HepG2 (cell line): ENCODE measurements at regions not wholly inside any gene's neighbourhood (a gene's known extent, or its start where the extent isn't known, plus 50 kb on each side); places are given as distances from the start of the nearest gene placed in this dataset.

Experiments used
- ARID2 ChIP-seq: sonication (generic); formaldehyde crosslinking; IDR thresholded peaks from 2 replicates; pipeline ENCODE4 v1.8.1; 2022; ENCODE audit warnings: mild to moderate bottlenecking, missing genetic modification reagents, borderline replicate concordance
- CREM ChIP-seq, 2 experiments: sonication (generic) in 1 of 2; formaldehyde crosslinking in 1 of 2; IDR thresholded peaks; 2 replicates each; pipeline versions ENCODE4 v1.4.0 to v1.6.1; 2016 to 2020; ENCODE audit warnings: antibody characterized with exemption in 1 of 2, mild to moderate bottlenecking in 1 of 2, missing genetic modification reagents in 1 of 2
- FLYWCH1 ChIP-seq: sonication (generic); formaldehyde crosslinking; IDR thresholded peaks from 2 replicates; pipeline ENCODE4 v1.8.1; 2023; ENCODE audit warnings: mild to moderate bottlenecking, missing genetic modification reagents
- JUN ChIP-seq: sonication (generic); formaldehyde crosslinking; IDR thresholded peaks from 2 replicates; pipeline ENCODE4 v1.4.0; 2020; ENCODE audit warnings: mild to moderate bottlenecking, missing genetic modification reagents
- MXI1 ChIP-seq: IDR thresholded peaks from 3 replicates; pipeline ENCODE4 v1.6.1; 2012; ENCODE audit warnings: low read depth, low read length, inconsistent platforms, borderline replicate concordance
- RBAK ChIP-seq: sonication (generic); formaldehyde crosslinking; IDR thresholded peaks from 2 replicates; pipeline ENCODE4 v1.5.1; 2020; ENCODE audit warnings: mild to moderate bottlenecking, missing genetic modification reagents
- SMAD9 ChIP-seq: sonication (generic); formaldehyde crosslinking; IDR thresholded peaks from 2 replicates; pipeline ENCODE4 v1.5.1; 2020; ENCODE audit warnings: mild to moderate bottlenecking, missing genetic modification reagents
- ZBTB3 ChIP-seq: sonication (generic); formaldehyde crosslinking; IDR thresholded peaks from 2 replicates; pipeline ENCODE4 v1.4.0; 2020; ENCODE audit warnings: low read depth, mild to moderate bottlenecking, moderate library complexity, missing genetic modification reagents, borderline replicate concordance
- ZNF12 ChIP-seq: sonication (generic); formaldehyde crosslinking; IDR thresholded peaks from 2 replicates; pipeline ENCODE4 v1.5.0; 2020; ENCODE audit warnings: missing genetic modification reagents
- ZNF44 ChIP-seq: sonication (generic); formaldehyde crosslinking; IDR thresholded peaks from 2 replicates; pipeline ENCODE4 v1.5.1; 2020; ENCODE audit warnings: mild to moderate bottlenecking, missing genetic modification reagents
- ZNF557 ChIP-seq: sonication (generic); formaldehyde crosslinking; IDR thresholded peaks from 2 replicates; pipeline ENCODE4 v1.4.0; 2020; ENCODE audit warnings: missing genetic modification reagents
- ZNF766 ChIP-seq: sonication (generic); formaldehyde crosslinking; IDR thresholded peaks from 2 replicates; pipeline ENCODE4 v1.5.0; 2020; ENCODE audit warnings: missing genetic modification reagents, borderline replicate concordance
- TF ChIP-seq, protein P1 (sequence below): sonication (generic); formaldehyde crosslinking; IDR thresholded peaks from 2 replicates; pipeline ENCODE4 v1.8.0; 2022; ENCODE audit warnings: missing genetic modification reagents, mild to moderate bottlenecking, moderate library complexity, borderline replicate concordance
- TF ChIP-seq, protein P2 (sequence below): sonication (generic); formaldehyde crosslinking; IDR thresholded peaks from 2 replicates; pipeline ENCODE4 v1.5.0; 2020; ENCODE audit warnings: missing genetic modification reagents, mild to moderate bottlenecking, borderline replicate concordance
- TF ChIP-seq, protein P3 (sequence below): sonication (generic); formaldehyde crosslinking; IDR thresholded peaks from 2 replicates; pipeline ENCODE4 v1.5.1; 2020; ENCODE audit warnings: mild to moderate bottlenecking, missing genetic modification reagents, borderline replicate concordance
- TF ChIP-seq, protein P4 (sequence below): IDR thresholded peaks from 2 replicates; pipeline ENCODE4 v1.6.1; 2016; ENCODE audit warnings: low read depth
- TF ChIP-seq, protein P5 (sequence below): sonication (generic); formaldehyde crosslinking; IDR thresholded peaks from 2 replicates; pipeline ENCODE4 v1.4.0; 2020; ENCODE audit warnings: mild to moderate bottlenecking, missing genetic modification reagents

DNA sequence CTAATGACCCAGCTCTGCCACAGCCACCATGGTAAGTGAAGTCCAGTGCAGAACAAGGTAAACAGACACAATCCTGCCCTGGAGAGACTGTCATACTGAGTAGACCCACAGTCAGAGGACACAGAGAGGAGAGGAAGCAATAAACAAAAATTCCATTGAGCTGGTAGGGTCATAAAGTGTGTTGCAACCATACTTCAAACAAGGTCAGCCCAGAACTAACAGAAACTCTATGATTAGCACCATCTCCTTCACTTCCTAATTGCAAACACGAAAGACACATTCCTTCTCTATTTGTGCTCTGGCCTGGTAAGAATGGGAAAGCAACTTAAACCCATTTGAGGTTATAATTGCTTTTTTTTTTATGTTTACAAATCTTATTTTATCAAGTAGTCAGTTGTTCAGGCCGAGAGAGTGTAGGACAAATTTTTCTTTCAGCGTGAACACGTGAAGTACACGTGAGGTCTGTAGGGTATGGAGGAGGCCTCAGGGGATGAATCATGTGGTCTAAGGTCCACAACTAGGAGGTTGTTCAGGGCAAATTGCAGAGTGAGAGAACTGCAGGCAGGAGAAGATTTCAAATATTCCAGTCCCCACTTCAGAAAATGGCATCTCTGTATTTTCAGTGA, 71.4 kb upstream of the GLS start (continued):
- TF ChIP-seq, protein P1, sequence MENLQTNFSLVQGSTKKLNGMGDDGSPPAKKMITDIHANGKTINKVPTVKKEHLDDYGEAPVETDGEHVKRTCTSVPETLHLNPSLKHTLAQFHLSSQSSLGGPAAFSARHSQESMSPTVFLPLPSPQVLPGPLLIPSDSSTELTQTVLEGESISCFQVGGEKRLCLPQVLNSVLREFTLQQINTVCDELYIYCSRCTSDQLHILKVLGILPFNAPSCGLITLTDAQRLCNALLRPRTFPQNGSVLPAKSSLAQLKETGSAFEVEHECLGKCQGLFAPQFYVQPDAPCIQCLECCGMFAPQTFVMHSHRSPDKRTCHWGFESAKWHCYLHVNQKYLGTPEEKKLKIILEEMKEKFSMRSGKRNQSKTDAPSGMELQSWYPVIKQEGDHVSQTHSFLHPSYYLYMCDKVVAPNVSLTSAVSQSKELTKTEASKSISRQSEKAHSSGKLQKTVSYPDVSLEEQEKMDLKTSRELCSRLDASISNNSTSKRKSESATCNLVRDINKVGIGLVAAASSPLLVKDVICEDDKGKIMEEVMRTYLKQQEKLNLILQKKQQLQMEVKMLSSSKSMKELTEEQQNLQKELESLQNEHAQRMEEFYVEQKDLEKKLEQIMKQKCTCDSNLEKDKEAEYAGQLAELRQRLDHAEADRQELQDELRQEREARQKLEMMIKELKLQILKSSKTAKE, result peak; percentile 81; the same call in 1 of the 2 replicates
- TF ChIP-seq ZNF12 (CRISPR knock-in tag), result peak; percentile 87
- peak; percentile 85 for TF ChIP-seq ZBTB3 (CRISPR knock-in tag)
- peak; percentile 90; the same call in 1 of the 2 replicates for TF ChIP-seq ZNF44 (CRISPR knock-in tag)
- TF ChIP-seq, protein P2, sequence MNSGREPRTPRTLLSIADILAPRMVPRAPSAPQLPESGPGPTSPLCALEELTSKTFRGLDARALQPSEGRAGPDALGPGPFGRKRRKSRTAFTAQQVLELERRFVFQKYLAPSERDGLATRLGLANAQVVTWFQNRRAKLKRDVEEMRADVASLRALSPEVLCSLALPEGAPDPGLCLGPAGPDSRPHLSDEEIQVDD (CRISPR knock-in tag), result no peak
- TF ChIP-seq, protein P3, sequence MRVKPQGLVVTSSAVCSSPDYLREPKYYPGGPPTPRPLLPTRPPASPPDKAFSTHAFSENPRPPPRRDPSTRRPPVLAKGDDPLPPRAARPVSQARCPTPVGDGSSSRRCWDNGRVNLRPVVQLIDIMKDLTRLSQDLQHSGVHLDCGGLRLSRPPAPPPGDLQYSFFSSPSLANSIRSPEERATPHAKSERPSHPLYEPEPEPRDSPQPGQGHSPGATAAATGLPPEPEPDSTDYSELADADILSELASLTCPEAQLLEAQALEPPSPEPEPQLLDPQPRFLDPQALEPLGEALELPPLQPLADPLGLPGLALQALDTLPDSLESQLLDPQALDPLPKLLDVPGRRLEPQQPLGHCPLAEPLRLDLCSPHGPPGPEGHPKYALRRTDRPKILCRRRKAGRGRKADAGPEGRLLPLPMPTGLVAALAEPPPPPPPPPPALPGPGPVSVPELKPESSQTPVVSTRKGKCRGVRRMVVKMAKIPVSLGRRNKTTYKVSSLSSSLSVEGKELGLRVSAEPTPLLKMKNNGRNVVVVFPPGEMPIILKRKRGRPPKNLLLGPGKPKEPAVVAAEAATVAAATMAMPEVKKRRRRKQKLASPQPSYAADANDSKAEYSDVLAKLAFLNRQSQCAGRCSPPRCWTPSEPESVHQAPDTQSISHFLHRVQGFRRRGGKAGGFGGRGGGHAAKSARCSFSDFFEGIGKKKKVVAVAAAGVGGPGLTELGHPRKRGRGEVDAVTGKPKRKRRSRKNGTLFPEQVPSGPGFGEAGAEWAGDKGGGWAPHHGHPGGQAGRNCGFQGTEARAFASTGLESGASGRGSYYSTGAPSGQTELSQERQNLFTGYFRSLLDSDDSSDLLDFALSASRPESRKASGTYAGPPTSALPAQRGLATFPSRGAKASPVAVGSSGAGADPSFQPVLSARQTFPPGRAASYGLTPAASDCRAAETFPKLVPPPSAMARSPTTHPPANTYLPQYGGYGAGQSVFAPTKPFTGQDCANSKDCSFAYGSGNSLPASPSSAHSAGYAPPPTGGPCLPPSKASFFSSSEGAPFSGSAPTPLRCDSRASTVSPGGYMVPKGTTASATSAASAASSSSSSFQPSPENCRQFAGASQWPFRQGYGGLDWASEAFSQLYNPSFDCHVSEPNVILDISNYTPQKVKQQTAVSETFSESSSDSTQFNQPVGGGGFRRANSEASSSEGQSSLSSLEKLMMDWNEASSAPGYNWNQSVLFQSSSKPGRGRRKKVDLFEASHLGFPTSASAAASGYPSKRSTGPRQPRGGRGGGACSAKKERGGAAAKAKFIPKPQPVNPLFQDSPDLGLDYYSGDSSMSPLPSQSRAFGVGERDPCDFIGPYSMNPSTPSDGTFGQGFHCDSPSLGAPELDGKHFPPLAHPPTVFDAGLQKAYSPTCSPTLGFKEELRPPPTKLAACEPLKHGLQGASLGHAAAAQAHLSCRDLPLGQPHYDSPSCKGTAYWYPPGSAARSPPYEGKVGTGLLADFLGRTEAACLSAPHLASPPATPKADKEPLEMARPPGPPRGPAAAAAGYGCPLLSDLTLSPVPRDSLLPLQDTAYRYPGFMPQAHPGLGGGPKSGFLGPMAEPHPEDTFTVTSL, result peak; percentile 97
- peak; percentile 85 for TF ChIP-seq CREM (IDR thresholded peaks at IDR 0.05)
- no peak for TF ChIP-seq CREM (CRISPR knock-in tag; IDR thresholded peaks at IDR 0.05)
- TF ChIP-seq, protein P4, sequence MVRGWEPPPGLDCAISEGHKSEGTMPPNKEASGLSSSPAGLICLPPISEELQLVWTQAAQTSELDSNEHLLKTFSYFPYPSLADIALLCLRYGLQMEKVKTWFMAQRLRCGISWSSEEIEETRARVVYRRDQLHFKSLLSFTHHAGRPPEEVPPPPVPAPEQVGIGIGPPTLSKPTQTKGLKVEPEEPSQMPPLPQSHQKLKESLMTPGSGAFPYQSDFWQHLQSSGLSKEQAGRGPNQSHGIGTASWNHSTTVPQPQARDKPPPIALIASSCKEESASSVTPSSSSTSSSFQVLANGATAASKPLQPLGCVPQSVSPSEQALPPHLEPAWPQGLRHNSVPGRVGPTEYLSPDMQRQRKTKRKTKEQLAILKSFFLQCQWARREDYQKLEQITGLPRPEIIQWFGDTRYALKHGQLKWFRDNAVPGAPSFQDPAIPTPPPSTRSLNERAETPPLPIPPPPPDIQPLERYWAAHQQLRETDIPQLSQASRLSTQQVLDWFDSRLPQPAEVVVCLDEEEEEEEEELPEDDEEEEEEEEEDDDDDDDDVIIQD (CRISPR knock-in tag), result peak; percentile 93
- TF ChIP-seq FLYWCH1, result 0 out of 2 replicates have a peak, but pooled peaks have one; percentile 44
- TF ChIP-seq ZNF766 (CRISPR knock-in tag), result peak; percentile 77; the same call in 1 of the 2 replicates
- peak; percentile 67; the same call in 1 of the 3 replicates for TF ChIP-seq MXI1
- TF ChIP-seq JUN (CRISPR knock-in tag), result peak; percentile 96
- TF ChIP-seq ARID2 (CRISPR knock-in tag), result no peak; the same call in 1 of the 2 replicates
- no peak for TF ChIP-seq SMAD9 (CRISPR knock-in tag)
- no peak for TF ChIP-seq RBAK (CRISPR knock-in tag)
- TF ChIP-seq ZNF557 (CRISPR knock-in tag), result peak; percentile 75; the same call in 1 of the 2 replicates
- TF ChIP-seq, protein P5, sequence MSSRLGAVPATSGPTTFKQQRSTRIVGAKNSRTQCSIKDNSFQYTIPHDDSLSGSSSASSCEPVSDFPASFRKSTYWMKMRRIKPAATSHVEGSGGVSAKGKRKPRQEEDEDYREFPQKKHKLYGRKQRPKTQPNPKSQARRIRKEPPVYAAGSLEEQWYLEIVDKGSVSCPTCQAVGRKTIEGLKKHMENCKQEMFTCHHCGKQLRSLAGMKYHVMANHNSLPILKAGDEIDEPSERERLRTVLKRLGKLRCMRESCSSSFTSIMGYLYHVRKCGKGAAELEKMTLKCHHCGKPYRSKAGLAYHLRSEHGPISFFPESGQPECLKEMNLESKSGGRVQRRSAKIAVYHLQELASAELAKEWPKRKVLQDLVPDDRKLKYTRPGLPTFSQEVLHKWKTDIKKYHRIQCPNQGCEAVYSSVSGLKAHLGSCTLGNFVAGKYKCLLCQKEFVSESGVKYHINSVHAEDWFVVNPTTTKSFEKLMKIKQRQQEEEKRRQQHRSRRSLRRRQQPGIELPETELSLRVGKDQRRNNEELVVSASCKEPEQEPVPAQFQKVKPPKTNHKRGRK (CRISPR knock-in tag), result no peak; the same call in 1 of the 2 replicates
